Neural cell (in vitro differentiated cells): ENCODE measurements at regions not wholly inside any gene's neighbourhood (a gene's known extent, or its start where the extent isn't known, plus 50 kb on each side); places are given as distances from the start of the nearest gene placed in this dataset.

Source experiments
- EZH2 ChIP-seq: fragments of 200-600, 300-800 bp; shearing (Covaris generic), sonication (generic); IDR thresholded peaks from 2 replicates; pipeline ENCODE4 v1.6.1; 2014; ENCODE audit warnings: antibody characterized with exemption, low read length, borderline replicate concordance, mild to moderate bottlenecking; ENCODE audit not compliant: insufficient read depth, poor library complexity, severe bottlenecking
- RAD21 ChIP-seq: fragments of 450-650 bp; conservative IDR thresholded peaks from 2 replicates; pipeline ENCODE4 v1.6.1; 2014; ENCODE audit warnings: antibody characterized with exemption, mild to moderate bottlenecking, moderate library complexity
- TF ChIP-seq, protein P1 (sequence below): IDR thresholded peaks from 2 replicates; pipeline ENCODE4 v1.6.1; 2012; ENCODE audit warnings: borderline replicate concordance
- TF ChIP-seq, protein P2 (sequence below): fragments of 450-650 bp; IDR thresholded peaks from 2 replicates; pipeline ENCODE4 v1.5.1; 2014; ENCODE audit warnings: antibody characterized with exemption, mild to moderate bottlenecking, moderate library complexity; ENCODE audit not compliant: poor library complexity, severe bottlenecking

DNA sequence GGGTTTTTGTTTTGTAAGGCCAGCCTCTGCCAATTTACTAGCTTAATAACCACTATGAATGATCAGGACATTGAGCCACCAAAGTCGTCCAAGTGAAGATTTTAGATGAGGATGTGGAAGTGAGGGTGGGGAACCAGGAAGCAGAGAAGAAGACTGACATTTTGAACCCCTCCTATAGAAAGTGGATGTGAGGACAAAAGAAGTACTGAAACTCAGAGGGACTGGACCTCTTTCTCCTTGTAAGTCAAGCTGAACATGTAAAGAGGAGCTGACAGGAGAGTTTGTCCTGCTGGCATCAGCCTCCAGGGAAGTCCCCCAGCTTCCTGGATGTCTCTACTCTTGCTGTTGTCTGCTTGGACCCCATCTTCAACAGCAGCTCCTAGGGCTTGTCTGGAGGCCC is 338.2 kb upstream of the NCAM1 start:
- TF ChIP-seq, protein P1, sequence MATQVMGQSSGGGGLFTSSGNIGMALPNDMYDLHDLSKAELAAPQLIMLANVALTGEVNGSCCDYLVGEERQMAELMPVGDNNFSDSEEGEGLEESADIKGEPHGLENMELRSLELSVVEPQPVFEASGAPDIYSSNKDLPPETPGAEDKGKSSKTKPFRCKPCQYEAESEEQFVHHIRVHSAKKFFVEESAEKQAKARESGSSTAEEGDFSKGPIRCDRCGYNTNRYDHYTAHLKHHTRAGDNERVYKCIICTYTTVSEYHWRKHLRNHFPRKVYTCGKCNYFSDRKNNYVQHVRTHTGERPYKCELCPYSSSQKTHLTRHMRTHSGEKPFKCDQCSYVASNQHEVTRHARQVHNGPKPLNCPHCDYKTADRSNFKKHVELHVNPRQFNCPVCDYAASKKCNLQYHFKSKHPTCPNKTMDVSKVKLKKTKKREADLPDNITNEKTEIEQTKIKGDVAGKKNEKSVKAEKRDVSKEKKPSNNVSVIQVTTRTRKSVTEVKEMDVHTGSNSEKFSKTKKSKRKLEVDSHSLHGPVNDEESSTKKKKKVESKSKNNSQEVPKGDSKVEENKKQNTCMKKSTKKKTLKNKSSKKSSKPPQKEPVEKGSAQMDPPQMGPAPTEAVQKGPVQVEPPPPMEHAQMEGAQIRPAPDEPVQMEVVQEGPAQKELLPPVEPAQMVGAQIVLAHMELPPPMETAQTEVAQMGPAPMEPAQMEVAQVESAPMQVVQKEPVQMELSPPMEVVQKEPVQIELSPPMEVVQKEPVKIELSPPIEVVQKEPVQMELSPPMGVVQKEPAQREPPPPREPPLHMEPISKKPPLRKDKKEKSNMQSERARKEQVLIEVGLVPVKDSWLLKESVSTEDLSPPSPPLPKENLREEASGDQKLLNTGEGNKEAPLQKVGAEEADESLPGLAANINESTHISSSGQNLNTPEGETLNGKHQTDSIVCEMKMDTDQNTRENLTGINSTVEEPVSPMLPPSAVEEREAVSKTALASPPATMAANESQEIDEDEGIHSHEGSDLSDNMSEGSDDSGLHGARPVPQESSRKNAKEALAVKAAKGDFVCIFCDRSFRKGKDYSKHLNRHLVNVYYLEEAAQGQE, result no peak
- TF ChIP-seq EZH2 (no peak), RAD21 (no peak)
- TF ChIP-seq, protein P2, sequence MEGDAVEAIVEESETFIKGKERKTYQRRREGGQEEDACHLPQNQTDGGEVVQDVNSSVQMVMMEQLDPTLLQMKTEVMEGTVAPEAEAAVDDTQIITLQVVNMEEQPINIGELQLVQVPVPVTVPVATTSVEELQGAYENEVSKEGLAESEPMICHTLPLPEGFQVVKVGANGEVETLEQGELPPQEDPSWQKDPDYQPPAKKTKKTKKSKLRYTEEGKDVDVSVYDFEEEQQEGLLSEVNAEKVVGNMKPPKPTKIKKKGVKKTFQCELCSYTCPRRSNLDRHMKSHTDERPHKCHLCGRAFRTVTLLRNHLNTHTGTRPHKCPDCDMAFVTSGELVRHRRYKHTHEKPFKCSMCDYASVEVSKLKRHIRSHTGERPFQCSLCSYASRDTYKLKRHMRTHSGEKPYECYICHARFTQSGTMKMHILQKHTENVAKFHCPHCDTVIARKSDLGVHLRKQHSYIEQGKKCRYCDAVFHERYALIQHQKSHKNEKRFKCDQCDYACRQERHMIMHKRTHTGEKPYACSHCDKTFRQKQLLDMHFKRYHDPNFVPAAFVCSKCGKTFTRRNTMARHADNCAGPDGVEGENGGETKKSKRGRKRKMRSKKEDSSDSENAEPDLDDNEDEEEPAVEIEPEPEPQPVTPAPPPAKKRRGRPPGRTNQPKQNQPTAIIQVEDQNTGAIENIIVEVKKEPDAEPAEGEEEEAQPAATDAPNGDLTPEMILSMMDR, result no peak
